Vagina (tissue), 2 donors: ENCODE measurements at regions not wholly inside any gene's neighbourhood (a gene's known extent, or its start where the extent isn't known, plus 50 kb on each side); places are given as distances from the start of the nearest gene placed in this dataset.
"Not testable (repeated sequence)": the region's sequence is repeated elsewhere in the genome, so short reads cannot be mapped to it uniquely, and the experiment has no call there.

Source experiments
- DNase-seq, 2 donors: peaks; one replicate each; pipeline ENCODE4 v3.0.0-alpha.2; 2017; ENCODE audit errors: extremely low spot score in 2 of 2
- H3K27ac ChIP-seq: fragments of 200-600 bp; sonication (generic); one replicate; pipeline ENCODE4 v1.5.1; 2019
- H3K27me3 ChIP-seq: fragments of 200-600 bp; sonication (generic); one replicate; pipeline ENCODE4 v1.5.1; 2019
- H3K36me3 ChIP-seq, 2 donors: fragments of 200-600 bp; sonication (generic); one replicate each; pipeline ENCODE4 v1.5.1; 2017 to 2019
- H3K4me1 ChIP-seq: fragments of 200-600 bp; sonication (generic); one replicate; pipeline ENCODE4 v1.5.1; 2019
- H3K4me3 ChIP-seq, 2 donors: fragments of 200-600 bp; sonication (generic); 1 replicate in 1 of 2; 2 replicates in 1 of 2; pipeline ENCODE4 v1.5.1; 2016 to 2019
- H3K9me3 ChIP-seq: fragments of 200-600 bp; sonication (generic); one replicate; pipeline ENCODE4 v1.5.1; 2019
- CTCF ChIP-seq, 3 experiments: fragments of 450-650 bp in 2 of 3; fragments of 200-600 bp in 1 of 3; sonication (generic) in 1 of 3; IDR thresholded peaks; one replicate each; pipeline ENCODE4 v1.5.1; 2017 to 2019; ENCODE audit warnings: antibody characterized with exemption in 3 of 3, mild to moderate bottlenecking in 2 of 3, moderate library complexity in 2 of 3
- POLR2A ChIP-seq, 2 donors: fragments of 450-650 bp; IDR thresholded peaks; one replicate each; pipeline ENCODE4 v1.6.1; 2017; ENCODE audit warnings: antibody characterized with exemption in 2 of 2, mild to moderate bottlenecking in 2 of 2, moderate library complexity in 2 of 2
- POLR2AphosphoS5 ChIP-seq, 2 donors: sonication (generic); formaldehyde crosslinking; IDR thresholded peaks; one replicate each; pipeline ENCODE4 v1.9.0; 2017; ENCODE audit warnings: antibody characterized with exemption in 2 of 2, mild to moderate bottlenecking in 2 of 2, low read depth in 1 of 2; ENCODE audit not compliant: insufficient read depth in 1 of 2
- intact Hi-C: fragments of 100-400 bp; cut with DNase I; formaldehyde crosslinking; loops from one replicate; pipeline ENCODE4 v1.15.1; 2023

GRCh38 chr10:125232841-125233240 lies 72.5 kb upstream of the CTBP2 start:
- Histone ChIP-seq H3K27ac (no peak overlapping the region), H3K9me3 (no peaks in the 10 kb centered on the region), H3K4me1 (peaks cover 12% of the 10 kb centered on the region), H3K36me3 (no peaks in the 10 kb centered on the region), H3K27me3 (no peaks in the 10 kb centered on the region), H3K4me3 (no peak overlapping the region)
- TF ChIP-seq POLR2AphosphoS5 (IDR thresholded peaks at IDR 0.05; ENCODE audit: insufficient read depth in 1 of 2, low read depth in 1 of 2) (no peak), CTCF (IDR thresholded peaks at IDR 0.05) (no peak), POLR2A (IDR thresholded peaks at IDR 0.05) (no peak)
- intact Hi-C loops, result no loop called here
- DNase-seq, result no peak

GRCh38 chr10:125231813-125232475 lies 71.6 kb upstream of the CTBP2 start:
- intact Hi-C loops, result no loop called here

DNA sequence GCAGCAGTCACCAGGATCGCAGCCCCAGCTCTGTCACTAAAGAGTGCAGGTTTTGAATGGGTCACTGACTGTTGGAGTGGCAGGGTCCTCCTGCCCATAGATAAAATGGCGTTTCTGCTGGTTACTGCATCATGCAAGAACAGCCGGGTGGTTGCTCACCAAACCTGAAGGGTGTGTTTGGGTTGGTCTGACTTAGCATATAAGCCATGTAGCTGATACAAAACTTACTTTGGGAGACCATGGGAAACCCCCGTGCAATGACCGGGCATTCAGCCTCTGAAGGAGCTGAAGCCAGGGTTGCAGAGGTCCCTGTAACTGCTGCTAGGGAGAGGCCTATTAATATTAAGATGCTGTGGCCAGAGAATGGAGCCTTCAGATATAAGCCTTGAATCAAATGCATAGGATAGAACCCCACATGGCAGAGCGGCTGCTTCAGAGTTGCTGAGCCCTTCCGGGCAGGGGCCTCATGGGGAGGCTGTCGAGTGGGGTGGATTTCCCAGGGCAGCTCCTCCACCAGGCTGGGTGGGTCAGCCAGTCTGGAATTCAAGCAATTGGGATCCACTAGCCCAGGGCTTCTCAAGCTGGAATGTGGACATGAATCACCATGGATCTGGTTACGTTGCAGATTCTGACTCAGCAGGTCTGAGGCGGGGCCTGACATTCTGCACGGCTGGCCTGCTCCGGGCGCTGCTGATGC lies 70.9 kb upstream of the CTBP2 start:
- TF ChIP-seq CTCF (IDR thresholded peaks at IDR 0.05) (no peak), POLR2AphosphoS5 (IDR thresholded peaks at IDR 0.05; ENCODE audit: insufficient read depth in 1 of 2, low read depth in 1 of 2) (peak in 1 of 2 donors; percentile 38)
- Histone ChIP-seq H3K4me1 (peaks cover 12% of the 10 kb centered on the region), H3K27ac (no peak overlapping the region), H3K4me3 (no peak overlapping the region), H3K27me3 (no peaks in the 10 kb centered on the region), H3K9me3 (no peaks in the 10 kb centered on the region), H3K36me3 (no peaks in the 10 kb centered on the region)
- peak in 1 of 2 donors; percentile 95 for DNase-seq
- intact Hi-C loops, result no loop called here

More at GRCh38 chr10:125231813-125232475, 71.6 kb upstream of the CTBP2 start:
- Histone ChIP-seq H3K4me3 (no peak overlapping the region), H3K36me3 (no peaks in the 10 kb centered on the region), H3K9me3 (no peaks in the 10 kb centered on the region), H3K27ac (no peak overlapping the region), H3K4me1 (peaks cover 12% of the 10 kb centered on the region), H3K27me3 (no peaks in the 10 kb centered on the region)
- no peak for DNase-seq
- TF ChIP-seq CTCF (IDR thresholded peaks at IDR 0.05), result no peak
- no peak for TF ChIP-seq POLR2AphosphoS5 (IDR thresholded peaks at IDR 0.05; ENCODE audit: insufficient read depth in 1 of 2, low read depth in 1 of 2)
- TF ChIP-seq POLR2A (IDR thresholded peaks at IDR 0.05), result no peak

DNA sequence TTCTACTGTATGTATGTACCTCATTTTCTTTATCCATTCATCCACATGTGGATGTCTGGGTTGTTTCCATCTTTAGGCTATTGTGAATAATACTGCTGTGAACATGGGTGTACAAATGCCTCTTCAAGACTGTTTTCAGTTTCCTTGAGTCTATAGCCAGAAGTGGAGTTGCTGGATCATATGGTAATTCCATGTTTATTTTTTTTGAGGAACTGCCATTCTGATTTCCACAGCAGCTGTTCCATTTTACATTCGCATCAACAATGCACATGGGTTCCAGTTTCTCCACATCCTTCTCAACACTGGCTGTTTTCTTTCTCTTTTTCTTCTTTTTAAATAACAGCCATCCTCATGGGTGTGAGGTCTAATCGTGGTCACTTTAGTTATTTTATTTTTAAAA lies 69.9 kb upstream of the CTBP2 start:
- intact Hi-C loops, result no loop called here
- H3K4me3 ChIP-seq, result no peak overlapping the region
- H3K9me3 ChIP-seq, result no peaks in the 10 kb centered on the region
- TF ChIP-seq POLR2AphosphoS5 (IDR thresholded peaks at IDR 0.05; ENCODE audit: insufficient read depth in 1 of 2, low read depth in 1 of 2), result no peak
- TF ChIP-seq POLR2A (IDR thresholded peaks at IDR 0.05), result no peak
- TF ChIP-seq CTCF (IDR thresholded peaks at IDR 0.05), result no peak
- H3K27ac ChIP-seq, result no peak overlapping the region
- H3K36me3 ChIP-seq, result no peaks in the 10 kb centered on the region
- peaks cover 12% of the 10 kb centered on the region for H3K4me1 ChIP-seq
- DNase-seq, result no peak
- no peaks in the 10 kb centered on the region for H3K27me3 ChIP-seq

DNA sequence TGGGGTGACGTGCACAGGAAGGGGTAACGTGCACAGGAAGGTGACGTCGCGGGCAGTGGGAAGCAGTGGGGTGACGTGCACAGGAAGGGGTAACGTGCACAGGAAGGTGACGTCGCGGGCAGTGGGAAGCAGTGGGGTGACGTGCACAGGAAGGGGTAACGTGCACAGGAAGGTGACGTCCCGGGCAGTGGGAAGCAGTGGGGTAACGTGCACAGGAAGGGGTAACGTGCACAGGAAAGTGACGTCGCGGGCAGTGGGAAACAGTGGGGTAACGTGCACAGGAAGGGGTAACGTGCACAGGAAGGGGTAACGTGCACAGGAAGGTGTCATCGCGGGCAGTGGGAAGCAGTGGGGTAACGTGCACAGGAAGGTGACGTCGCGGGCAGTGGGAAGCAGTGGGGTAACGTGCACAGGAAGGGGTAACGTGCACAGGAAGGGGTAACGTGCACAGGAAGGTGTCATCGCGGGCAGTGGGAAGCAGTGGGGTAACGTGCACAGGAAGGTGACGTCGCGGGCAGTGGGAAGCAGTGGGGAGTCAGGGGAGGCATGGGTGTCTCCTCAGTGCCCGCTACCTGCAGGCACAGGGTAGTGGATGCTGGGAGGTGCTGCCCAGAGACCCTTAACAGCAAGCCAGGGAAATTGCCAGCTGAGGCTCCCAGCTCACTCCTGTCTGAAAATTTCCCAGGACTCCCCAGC lies 68.0 kb upstream of the CTBP2 start:
- DNase-seq, H3K9me3 ChIP-seq, H3K27ac ChIP-seq, intact Hi-C loops, H3K4me3 ChIP-seq, H3K36me3 ChIP-seq, H3K27me3 ChIP-seq: not testable (repeated sequence)
- H3K4me1 ChIP-seq, result peaks cover 12% of the 10 kb centered on the region
